H1 (cell line): ENCODE measurements at regions not wholly inside any gene's neighbourhood (a gene's known extent, or its start where the extent isn't known, plus 50 kb on each side); places are given as distances from the start of the nearest gene placed in this dataset.

Experiments
- CTBP2 ChIP-seq: IDR thresholded peaks from 2 replicates; pipeline ENCODE4 v1.7.0; 2011; ENCODE audit warnings: borderline replicate concordance, mild to moderate bottlenecking, moderate library complexity, mixed read lengths, low read length; ENCODE audit not compliant: insufficient read depth, insufficient read length
- SP1 ChIP-seq: IDR thresholded peaks from 2 replicates; pipeline ENCODE4 v1.6.1; 2011; ENCODE audit warnings: low read depth, low read length

- TF ChIP-seq SP1 (no peak), CTBP2 (no peak)
Observed at GRCh38 chr18:11308499-11308898, 159.1 kb upstream of the PIEZO2 start (continued).
